ENCODE measurements at regions not wholly inside any gene's neighbourhood (a gene's known extent, or its start where the extent isn't known, plus 50 kb on each side); places are given as distances from the start of the nearest gene placed in this dataset.

DNA sequence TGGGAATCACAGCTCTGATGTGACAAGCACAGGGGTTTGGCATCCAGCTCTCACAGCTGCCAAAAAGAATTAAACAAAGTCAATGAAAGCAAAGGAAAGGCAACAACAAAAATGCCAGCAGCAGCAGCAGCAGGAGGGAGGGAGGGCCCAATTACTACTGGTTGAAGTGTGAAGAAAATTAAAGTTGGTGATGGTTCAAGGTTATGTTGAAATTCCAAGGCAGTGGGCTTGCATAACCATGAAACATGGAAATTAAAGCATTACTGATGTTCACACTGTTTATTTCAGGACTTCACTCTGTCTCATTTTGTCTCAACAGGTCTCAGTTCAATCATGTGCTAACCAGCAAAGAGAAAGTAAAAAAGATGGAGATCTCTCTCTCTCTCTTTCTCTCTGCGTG lies 220.3 kb upstream of the LYPLAL1 start:
- TF ChIP-seq POLR2A (IDR thresholded peaks at IDR 0.05; ENCODE audit: low read length) = no peak
- TF ChIP-seq GATA1 (IDR thresholded peaks at IDR 0.05; ENCODE audit: low read depth, low read length) = no peak
